ENCODE measurements at regions not wholly inside any gene's neighbourhood (a gene's known extent, or its start where the extent isn't known, plus 50 kb on each side); places are given as distances from the start of the nearest gene placed in this dataset.
A peak's percentile ranks its signal among the peaks of the same experiment; 100 is the strongest.
"Not testable (repeated sequence)": the region's sequence is repeated elsewhere in the genome, so short reads cannot be mapped to it uniquely, and the experiment has no call there.

DNA sequence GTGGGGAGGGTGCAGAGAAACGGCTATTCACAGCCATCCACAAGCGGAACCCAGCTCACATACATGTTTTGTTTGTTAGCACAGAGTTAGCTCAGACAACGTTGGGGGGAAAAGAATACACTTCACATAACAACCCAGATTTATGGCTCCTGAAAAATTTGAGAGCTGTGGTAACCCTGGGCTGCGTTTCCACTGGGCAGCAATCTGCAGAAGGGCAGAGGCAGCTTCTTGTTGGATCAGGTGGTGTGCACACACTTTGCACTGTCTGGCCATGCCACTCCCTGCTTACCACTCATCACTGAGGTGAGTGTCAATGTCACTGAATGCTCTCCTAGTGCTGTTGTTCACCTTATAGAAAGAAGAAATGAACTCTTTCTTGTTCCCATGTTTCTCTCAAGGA lies 299.8 kb upstream of the SOX14 start:
- DNase-seq, result no peak

GRCh38 chr3:137468446-137468845 lies 295.7 kb upstream of the SOX14 start:
- no peak for DNase-seq

DNA sequence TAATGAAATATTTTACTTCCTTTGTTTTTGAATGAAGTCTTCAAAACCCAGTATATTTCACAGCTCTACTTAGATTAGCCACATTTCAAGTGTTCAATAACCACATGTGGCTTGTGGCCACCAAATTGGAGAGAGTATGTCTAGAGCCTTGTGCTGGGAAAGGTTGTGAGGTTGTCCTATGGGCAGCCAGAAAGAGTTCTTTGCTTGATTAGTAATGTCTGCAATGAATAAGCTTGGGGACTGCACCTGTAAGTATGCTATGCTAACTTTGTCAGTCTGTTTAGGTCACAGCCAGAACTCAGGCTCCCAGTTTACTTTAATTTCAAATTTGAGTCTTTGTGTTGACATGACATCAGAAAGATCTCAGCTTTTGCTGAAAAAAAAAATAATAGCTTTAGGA lies 294.9 kb upstream of the SOX14 start:
- no peak for DNase-seq

GRCh38 chr3:137471130-137471529 lies 293.0 kb upstream of the SOX14 start:
- no peak for DNase-seq

GRCh38 chr3:137471558-137472204 lies 292.4 kb upstream of the SOX14 start:
- DNase-seq, result no peak

- no peak for DNase-seq
These were observed 286.5 kb upstream of the SOX14 start for GRCh38 chr3:137477614-137478013.

DNA sequence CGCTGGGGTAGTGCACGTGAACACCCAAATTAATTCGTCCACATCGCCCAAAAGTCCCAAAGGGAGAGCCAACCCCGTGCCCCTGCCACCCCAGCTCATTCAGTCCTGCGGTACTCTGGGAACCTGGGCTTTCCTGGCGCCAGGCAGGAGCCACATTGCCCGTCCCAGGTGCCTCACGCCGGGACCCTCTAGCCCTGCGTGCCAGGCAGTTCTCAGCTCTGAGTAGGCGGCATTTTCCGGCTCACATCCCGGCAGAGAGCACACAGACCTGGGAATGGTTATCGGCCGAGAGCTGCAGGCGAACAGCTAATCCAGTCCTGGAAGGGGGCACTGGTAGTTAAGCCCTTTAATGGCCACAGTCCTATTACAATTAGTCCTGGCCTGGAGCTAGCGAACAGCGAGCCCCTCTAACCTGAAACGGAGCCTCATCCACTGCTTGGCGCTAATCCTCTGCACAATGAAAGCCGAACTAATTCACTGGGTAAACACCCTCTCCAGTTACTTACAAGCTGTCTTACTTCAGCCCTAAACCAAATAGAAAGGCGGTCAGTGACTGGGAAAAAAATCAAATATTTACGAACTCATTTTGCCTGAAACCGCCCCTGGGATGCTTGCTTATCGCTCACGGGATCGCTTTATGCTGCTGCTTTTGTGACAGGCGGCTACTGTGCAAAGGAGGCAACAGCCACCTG lies 254.6 kb upstream of the SOX14 start:
- DNase-seq, result peak; percentile 17 to 31

GRCh38 chr3:137511655-137512054 lies 252.5 kb upstream of the SOX14 start:
- DNase-seq, result no peak

DNA sequence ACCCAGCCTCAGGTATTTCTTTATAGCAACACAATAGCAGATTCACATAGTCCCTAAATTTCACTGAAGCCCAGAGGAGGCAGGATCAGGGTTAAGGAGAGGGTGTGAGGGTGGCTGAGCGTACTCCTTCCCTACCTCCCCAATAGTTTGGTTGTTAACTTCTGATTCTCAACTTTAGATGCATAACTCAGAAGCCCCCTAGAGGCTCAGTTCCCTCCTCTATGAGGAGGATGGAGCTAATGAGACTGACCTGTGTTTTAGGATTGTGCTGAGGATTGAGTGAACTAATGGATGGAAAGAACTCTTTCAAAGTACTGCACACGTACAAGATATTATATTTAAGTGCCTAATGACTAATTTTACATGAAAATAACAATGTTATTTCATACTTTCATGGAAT lies 249.3 kb upstream of the SOX14 start:
- DNase-seq, result no peak

GRCh38 chr3:137519602-137520001 lies 244.5 kb upstream of the SOX14 start:
- DNase-seq, result no peak

- DNase-seq, result no peak
These were observed 239.4 kb upstream of the SOX14 start for GRCh38 chr3:137524751-137525150.

DNA sequence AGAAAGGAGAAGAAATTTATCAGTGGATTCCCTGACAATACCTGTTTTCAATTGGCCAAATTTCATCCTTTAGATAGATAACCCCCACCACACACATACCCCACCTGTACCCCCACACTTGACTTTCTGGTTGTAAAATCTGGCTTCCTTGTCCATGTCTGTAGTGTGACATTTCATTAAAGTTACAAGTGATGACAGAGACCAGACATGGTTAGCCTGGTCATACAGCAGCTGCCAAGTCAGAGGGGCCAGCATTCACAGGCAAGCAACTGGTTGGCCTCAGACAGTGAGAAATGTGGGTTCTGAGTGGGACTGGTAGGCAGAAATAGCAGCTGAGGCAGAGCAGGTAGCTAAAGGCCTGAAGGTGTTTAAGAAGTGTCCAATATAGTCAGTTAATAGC lies 238.6 kb upstream of the SOX14 start:
- no peak for DNase-seq

- DNase-seq, result no peak
These were observed 222.1 kb upstream of the SOX14 start for GRCh38 chr3:137542049-137542448.

- DNase-seq, result no peak
These were observed 209.9 kb upstream of the SOX14 start for GRCh38 chr3:137554242-137554641.

- DNase-seq, result no peak
These were observed 195.2 kb upstream of the SOX14 start for GRCh38 chr3:137568880-137569279.

GRCh38 chr3:137572931-137573330 lies 191.2 kb upstream of the SOX14 start:
- no peak for DNase-seq

DNA sequence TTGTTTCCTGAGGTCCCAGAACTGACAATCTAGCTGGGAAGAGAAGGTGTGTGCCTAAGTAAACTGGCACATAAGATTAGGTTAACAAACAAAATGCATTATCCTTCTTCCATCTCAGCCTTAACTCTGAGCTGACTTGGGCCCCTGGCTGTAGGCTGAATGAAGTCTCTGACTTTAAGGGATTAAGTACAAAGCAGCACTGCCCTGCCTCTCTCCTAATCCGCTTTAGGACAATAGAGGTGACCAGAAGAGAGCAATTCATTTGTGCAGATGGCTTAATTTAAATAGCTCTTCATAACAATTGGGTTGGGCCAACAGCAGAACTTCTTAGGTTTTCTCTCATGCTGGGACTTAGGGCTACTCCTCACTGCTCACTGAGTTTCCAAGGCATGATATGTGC lies 181.6 kb upstream of the SOX14 start:
- no peak for DNase-seq

GRCh38 chr3:137583256-137583655 lies 180.9 kb upstream of the SOX14 start:
- no peak for DNase-seq

DNA sequence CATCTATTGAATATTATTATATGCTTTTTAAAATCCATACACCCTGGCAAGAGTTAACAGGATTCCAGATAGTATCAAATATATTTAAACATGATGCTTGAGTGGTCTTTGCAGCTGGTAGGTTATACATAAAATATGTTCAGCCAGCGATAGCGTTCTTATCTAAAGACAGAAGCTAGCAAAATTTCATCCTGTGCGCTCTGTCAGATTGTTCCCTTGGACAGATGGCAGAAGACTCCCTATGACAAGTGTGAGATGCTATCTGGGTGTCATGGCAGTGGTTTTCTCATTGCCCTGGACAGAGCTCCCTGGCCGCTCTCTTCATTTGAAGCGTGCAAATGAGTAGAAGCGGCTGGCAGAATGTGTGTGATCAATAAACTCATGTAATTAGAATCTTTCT lies 175.2 kb upstream of the SOX14 start:
- DNase-seq, result no peak

DNA sequence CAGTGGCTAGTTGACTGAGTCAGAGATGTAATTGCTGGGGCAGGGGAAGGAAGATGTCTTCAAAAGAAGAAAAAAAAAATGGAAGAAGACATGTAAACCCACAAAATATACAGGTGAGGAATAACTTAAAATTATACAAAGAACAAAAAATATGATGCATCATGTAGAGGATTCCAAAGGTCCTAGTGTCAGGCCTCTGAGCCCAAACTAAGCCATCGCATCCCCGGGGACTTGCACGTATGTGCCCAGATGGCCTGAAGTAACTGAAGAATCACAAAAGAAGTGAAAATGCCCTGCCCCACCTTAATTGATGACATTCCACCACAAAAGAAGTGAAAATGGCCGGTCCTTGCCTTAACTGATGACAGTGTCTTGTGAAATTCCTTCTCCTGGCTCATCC lies 168.7 kb upstream of the SOX14 start:
- not testable (repeated sequence) for DNase-seq

DNA sequence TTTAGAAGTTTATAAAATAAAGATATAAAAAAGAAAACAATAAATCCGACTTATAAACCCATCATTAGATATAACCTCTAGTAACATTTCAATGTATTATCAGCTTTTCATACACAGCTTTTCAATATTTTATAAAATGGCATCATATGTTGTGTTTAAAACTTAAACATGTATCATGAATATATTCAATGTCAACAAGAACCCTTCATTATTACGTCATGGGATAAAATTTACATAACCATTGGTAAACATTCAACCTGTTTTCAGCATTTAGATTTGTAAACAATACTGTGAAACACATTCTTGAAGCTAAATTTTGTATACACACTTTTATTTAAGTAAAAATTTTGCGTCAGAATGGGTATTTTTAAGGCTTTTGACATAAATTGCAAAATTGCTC lies 153.4 kb upstream of the SOX14 start:
- DNase-seq, result no peak

DNA sequence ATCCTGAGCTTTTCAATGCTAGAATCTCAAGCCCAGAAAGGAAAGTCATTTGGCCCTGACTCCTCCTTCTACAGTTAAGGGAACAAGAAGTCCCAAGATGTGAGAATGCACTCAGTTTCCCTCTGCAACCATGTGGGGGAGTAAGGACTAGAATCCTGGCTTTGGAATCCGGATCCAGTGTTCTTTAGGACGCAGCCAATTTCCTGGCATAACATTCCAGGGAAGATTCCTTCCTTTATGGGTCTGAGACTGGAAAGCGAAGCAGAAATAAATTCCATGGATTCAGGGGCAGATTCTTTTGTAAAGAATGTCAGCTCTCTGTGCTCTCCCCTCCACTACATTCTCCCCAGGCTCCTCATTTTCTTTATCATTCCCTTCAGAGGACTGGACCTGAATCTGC lies 151.8 kb upstream of the SOX14 start:
- DNase-seq, result no peak

- no peak for DNase-seq
These were observed 148.3 kb upstream of the SOX14 start for GRCh38 chr3:137615659-137616418.

Measured in SHP77 (cell line).